Ascending aorta (tissue), 2 donors: ENCODE measurements at regions not wholly inside any gene's neighbourhood (a gene's known extent, or its start where the extent isn't known, plus 50 kb on each side); places are given as distances from the start of the nearest gene placed in this dataset.

Source experiments
- DNase-seq, 2 donors: peaks; one replicate each; pipeline ENCODE4 v3.0.0-alpha.2; 2019; ENCODE audit warnings: low spot score in 2 of 2
- H3K27ac ChIP-seq, 2 donors: fragments of 200-600 bp; sonication (generic); one replicate each; pipeline ENCODE4 v1.5.1; 2016 to 2017; ENCODE audit warnings: mild to moderate bottlenecking in 1 of 2
- H3K27me3 ChIP-seq: fragments of 200-600 bp; sonication (generic); one replicate; pipeline ENCODE4 v1.5.1; 2017
- H3K36me3 ChIP-seq, 2 donors: fragments of 200-600 bp; sonication (generic); one replicate each; pipeline ENCODE4 v1.5.1; 2016
- H3K4me1 ChIP-seq, 2 donors: fragments of 200-600 bp; sonication (generic); one replicate each; pipeline ENCODE4 v1.5.1; 2016 to 2017; ENCODE audit warnings: mild to moderate bottlenecking in 1 of 2
- H3K4me3 ChIP-seq, 2 donors: fragments of 200-600 bp; sonication (generic); one replicate each; pipeline ENCODE4 v1.5.1; 2016 to 2017; ENCODE audit warnings: mild to moderate bottlenecking in 1 of 2
- H3K9me3 ChIP-seq, 2 donors: fragments of 200-600 bp; sonication (generic); one replicate each; pipeline ENCODE4 v1.5.1; 2016
- intact Hi-C: fragments of 100-400 bp; cut with DNase I; formaldehyde crosslinking; loops from one replicate; pipeline ENCODE4 v1.15.1; 2023
- TF ChIP-seq, protein P1 (sequence below), 3 experiments: fragments of 200-600 bp in 2 of 3; fragments of 450-650 bp in 1 of 3; sonication (generic) in 2 of 3; IDR thresholded peaks; one replicate each; pipeline ENCODE4 v1.5.1; 2016 to 2019; ENCODE audit warnings: antibody characterized with exemption in 3 of 3, mild to moderate bottlenecking in 1 of 3, moderate library complexity in 1 of 3

- no peak for DNase-seq
- Histone ChIP-seq H3K27me3 (no peaks in the 10 kb centered on the region), H3K27ac (no peak overlapping the region), H3K9me3 (no peaks in the 10 kb centered on the region), H3K4me1 (no peaks in the 10 kb centered on the region), H3K36me3 (no peaks in the 10 kb centered on the region), H3K4me3 (no peak overlapping the region)
- intact Hi-C loops: no loop called here
- TF ChIP-seq, protein P1, sequence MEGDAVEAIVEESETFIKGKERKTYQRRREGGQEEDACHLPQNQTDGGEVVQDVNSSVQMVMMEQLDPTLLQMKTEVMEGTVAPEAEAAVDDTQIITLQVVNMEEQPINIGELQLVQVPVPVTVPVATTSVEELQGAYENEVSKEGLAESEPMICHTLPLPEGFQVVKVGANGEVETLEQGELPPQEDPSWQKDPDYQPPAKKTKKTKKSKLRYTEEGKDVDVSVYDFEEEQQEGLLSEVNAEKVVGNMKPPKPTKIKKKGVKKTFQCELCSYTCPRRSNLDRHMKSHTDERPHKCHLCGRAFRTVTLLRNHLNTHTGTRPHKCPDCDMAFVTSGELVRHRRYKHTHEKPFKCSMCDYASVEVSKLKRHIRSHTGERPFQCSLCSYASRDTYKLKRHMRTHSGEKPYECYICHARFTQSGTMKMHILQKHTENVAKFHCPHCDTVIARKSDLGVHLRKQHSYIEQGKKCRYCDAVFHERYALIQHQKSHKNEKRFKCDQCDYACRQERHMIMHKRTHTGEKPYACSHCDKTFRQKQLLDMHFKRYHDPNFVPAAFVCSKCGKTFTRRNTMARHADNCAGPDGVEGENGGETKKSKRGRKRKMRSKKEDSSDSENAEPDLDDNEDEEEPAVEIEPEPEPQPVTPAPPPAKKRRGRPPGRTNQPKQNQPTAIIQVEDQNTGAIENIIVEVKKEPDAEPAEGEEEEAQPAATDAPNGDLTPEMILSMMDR (IDR thresholded peaks at IDR 0.05): no peak
Measured at GRCh38 chr1:191818198-191818597, 340.1 kb upstream of the RGS18 start.

- TF ChIP-seq, protein P1 (IDR thresholded peaks at IDR 0.05): no peak
- Histone ChIP-seq H3K4me1 (no peaks in the 10 kb centered on the region), H3K27ac (no peak overlapping the region), H3K9me3 (no peaks in the 10 kb centered on the region), H3K27me3 (no peaks in the 10 kb centered on the region), H3K36me3 (no peaks in the 10 kb centered on the region), H3K4me3 (no peak overlapping the region)
- intact Hi-C loops: no loop called here
- no peak for DNase-seq
Measured at GRCh38 chr1:191831572-191831971, 326.7 kb upstream of the RGS18 start.

DNA sequence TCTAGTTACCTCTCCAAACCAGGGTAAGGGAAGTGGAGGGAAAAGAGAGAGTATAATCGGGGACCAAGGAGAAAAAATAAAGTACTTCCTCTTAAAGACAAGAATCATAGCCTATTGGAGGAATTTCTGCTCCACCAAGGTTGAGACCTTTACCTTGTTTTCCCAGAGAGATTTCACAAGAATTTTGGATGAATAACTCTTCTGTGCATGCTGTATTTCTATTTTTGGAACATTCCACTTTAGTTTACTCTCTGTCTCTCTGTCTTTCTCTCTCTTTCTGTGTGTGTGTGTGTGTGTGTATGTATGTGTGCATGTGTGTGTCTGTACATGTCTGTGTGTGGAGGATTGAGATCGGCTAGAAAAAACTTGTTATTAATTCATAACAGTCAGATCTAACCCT lies 318.4 kb upstream of the RGS18 start:
- no peak for DNase-seq
- H3K27ac ChIP-seq: no peak overlapping the region
- H3K36me3 ChIP-seq: no peaks in the 10 kb centered on the region
- H3K27me3 ChIP-seq: no peaks in the 10 kb centered on the region
- no peaks in the 10 kb centered on the region for H3K4me1 ChIP-seq
- intact Hi-C loops: no loop called here
- H3K9me3 ChIP-seq: no peaks in the 10 kb centered on the region
- H3K4me3 ChIP-seq: peak overlapping the region in 1 of 2 donors; percentile 19
- TF ChIP-seq, protein P1 (IDR thresholded peaks at IDR 0.05): no peak

- Histone ChIP-seq H3K4me1 (no peaks in the 10 kb centered on the region), H3K27me3 (no peaks in the 10 kb centered on the region), H3K4me3 (no peak overlapping the region), H3K36me3 (no peaks in the 10 kb centered on the region), H3K9me3 (no peaks in the 10 kb centered on the region), H3K27ac (no peak overlapping the region)
- DNase-seq: no peak
- TF ChIP-seq, protein P1 (IDR thresholded peaks at IDR 0.05): no peak
- intact Hi-C loops: no loop called here
Measured at GRCh38 chr1:191851799-191852595, 306.3 kb upstream of the RGS18 start.

DNA sequence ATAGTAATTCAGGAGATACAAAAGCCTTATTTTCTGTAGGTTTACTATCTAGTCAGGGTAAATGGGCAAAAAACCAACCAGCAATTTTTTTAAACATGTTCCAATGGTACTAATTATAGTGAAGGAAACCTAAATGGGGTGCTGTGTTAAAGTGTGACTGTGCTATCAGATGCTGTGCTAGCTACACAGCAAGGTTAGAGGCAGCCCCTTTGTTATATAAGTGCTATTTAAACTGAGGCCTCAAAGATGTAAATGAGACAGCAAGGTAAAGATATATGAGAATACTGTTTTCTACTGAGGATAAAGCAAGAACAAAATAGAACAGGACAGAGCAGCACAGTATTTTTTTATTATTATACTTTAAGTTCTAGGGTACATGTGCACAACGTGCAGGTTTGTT lies 305.4 kb upstream of the RGS18 start:
- TF ChIP-seq, protein P1 (IDR thresholded peaks at IDR 0.05): no peak
- no peak for DNase-seq
- Histone ChIP-seq H3K4me3 (no peak overlapping the region), H3K36me3 (no peaks in the 10 kb centered on the region), H3K27me3 (no peaks in the 10 kb centered on the region), H3K9me3 (no peaks in the 10 kb centered on the region), H3K27ac (no peak overlapping the region), H3K4me1 (no peaks in the 10 kb centered on the region)
- intact Hi-C loops: no loop called here
